GM19099 (cell line): ENCODE measurements at regions not wholly inside any gene's neighbourhood (a gene's known extent, or its start where the extent isn't known, plus 50 kb on each side); places are given as distances from the start of the nearest gene placed in this dataset.

Experiments
- POLR2A ChIP-seq: IDR thresholded peaks from 3 replicates; pipeline ENCODE4 v1.6.1; 2011; ENCODE audit warnings: low read depth; ENCODE audit not compliant: insufficient read length; ENCODE audit errors: extremely low read depth

DNA sequence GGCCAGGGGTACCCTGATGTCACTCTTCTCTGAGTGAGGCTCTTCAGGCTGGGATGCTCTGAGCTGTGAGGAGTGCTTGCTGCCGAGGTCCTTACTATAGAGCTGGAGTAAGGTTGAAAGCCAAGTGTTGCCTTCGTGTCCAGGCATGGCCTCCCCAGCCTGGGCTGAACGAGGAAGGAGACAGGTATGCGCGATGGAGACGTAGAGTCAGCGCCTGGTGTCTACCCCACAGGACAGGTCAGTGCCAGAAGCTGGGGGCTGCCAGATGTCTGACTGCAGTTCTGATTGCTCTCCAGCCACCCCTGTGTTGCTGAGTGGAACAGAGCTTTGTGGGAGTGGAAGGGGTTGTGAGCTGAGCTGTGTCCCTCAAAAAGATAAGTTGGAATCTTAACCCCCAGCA, 135.8 kb upstream of the AJAP1 start:
- no peak for TF ChIP-seq POLR2A

DNA sequence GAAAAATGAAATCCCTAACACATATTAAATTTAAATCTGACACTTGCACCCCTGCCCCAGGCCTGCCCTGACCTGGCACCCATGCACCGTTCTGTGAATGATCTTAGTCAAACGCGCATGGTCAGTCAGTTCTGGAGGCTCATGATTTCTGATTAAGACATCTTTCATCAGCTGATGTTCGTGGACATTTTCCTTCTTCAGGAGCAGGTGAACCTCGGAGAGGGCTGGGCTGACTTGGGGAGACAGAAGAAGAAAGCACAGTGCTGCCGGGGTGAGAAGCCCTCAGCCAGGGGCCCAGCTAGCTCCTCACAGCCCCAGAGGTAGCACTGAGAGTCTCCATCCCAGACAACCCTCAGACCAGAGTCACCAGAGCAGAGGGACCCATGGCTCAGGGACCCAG, 134.5 kb upstream of the AJAP1 start:
- no peak for TF ChIP-seq POLR2A

DNA sequence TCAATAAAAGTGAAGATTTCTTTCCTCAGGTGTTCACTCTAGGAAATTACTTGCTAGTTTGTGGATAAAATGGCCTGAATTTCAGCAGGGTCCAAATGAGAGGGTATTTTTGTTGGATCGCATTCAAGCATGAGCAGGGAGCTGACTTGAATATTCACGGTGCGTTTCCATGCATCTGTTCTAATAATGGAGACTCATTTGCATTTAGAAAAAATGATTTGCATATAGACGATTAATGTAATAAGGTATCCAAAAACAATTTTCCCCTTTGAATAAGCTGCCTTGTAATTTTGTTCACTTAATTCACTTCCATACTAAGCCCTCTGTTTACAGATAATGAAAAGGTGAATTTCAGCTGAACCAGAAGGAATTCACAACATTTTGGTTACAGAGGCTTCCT, 130.9 kb upstream of the AJAP1 start:
- TF ChIP-seq POLR2A: no peak

DNA sequence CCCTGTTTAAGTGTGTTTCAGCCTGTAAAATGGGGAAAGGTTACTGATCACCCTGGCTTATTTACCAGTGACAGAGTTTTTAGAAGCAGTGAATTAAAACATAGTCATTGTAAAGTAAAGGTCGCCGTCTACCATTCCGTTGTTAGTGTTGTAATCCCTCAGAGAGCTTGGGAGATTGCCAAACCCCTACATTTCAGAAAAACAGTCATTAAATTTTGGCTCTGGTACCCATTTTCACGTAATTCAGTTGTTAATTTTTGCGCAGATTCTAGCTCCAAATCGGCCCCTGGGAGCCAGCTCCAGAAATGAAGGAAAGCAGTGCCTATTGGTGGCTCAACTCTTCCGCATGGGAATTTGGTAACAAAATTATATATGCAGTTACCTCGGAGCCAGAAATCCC, 127.7 kb upstream of the AJAP1 start:
- TF ChIP-seq POLR2A: no peak

DNA sequence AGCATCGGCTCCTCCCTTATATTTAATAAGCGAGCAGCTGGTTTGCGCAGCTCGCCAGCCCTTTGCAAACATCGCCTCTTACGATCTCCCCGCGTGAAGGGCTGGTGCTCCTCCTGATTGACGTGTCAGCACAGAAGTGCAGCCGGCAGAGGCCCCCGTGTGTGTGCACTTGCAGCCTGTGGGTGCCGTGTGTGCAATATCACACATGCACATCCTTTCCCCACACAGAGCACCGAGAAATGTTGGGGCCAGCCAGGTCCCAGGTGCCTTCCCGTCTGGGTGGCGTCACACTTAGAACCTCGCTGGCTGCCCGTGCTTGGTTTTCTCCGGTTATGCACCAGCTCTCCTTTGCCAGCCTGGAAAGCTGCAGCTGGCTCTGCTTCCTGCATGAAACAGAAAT, 126.6 kb upstream of the AJAP1 start:
- no peak for TF ChIP-seq POLR2A

DNA sequence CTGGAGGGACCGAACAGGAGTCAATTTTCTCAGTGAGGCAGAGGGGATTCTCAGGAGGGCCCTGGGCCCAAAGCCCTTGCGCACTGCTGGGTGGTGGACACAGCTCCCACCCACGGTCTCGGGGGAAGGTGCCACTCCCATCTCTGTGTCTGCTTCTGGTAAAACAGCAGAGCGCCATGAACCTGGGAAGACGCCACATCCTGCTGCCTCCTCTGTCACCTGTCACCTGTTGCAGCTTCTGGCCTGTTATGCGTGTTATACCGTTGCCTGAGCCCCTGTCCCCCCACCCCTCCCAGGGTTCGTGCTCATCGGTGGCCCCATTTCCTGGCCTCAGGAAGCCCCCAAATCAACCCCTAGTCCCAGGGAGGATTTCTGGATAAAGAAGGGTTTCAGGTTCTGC, 125.8 kb upstream of the AJAP1 start:
- no peak for TF ChIP-seq POLR2A

DNA sequence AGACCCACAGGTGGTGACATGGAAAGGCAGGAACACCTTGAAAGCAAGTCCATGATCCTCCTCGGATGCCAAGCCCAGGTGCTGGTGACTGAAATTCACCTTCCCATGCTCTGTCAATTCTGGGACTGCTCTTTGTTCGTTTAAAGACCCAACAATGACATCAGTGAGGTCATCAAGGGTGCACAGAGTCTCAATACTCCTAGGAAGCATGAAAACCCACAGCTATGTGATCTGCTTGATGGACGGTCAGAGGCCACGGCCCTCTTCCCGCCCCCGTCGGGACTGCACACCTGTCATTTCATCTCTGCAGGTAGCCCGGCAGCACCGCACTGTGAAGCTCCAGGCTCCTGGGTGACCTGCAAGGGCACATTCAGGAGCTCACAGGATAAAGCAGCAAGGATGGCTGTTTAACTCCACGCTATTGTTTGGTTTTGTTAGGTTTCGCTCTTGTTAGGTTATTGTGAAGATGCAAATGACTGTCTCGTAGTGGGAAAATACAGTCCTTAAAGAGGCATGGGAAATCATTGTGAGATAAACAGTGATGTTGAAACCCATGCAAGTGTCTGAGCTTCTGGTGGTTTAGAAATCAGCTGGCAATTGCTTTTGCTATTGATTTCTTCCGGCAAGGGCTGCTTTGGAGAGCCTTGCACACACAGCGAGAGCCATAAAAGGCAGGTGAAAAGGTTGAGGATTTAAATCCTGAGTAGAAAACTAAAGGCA, 124.8 kb upstream of the AJAP1 start:
- no peak for TF ChIP-seq POLR2A

DNA sequence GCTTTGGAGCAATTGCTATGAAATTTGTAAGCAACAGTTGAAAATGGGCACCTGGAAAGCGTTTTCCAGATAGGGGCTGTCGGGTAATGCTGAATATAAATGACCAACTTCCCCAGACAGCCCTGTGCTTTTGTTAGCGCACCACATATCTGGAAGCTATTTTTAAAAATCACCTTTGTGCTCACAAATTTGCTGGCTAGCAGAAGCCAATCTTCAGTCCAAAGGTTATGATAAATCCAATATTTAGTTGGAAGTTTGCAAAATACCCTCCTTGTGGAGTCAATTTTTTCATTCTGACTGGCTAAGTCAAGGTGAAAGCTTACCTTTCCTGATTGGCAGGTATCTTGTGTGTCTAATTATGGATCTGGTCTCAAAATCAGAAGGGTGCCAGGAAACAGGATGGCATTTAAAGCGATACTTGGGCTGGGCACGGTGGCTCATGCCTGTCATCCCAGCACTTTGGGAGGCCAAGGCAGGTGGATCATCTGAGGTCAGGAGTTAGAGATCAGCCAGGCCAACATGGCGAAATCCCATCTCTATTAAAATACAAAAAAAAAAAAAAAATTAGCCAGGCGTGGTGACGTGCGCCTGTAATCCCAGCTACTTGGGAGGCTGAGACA, 124.1 kb upstream of the AJAP1 start:
- TF ChIP-seq POLR2A: no peak

DNA sequence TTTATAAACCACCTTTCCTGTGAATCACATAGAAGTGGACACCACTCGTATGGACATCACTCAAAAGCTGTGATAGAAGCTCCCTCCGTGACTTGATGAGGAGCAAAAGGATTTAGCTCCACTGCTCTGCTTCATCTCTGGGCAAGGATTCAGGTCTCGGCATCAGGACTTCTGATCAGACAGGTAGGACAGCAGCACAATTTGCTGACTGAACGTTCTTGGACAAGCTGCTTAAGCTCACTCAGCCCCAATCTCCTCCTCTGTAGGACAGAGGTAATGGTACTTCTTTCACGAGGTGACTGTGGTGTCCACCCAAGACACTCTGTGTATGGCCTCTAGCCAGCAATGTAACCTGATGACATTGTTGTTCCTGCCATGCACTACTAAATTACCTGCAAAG, 122.6 kb upstream of the AJAP1 start:
- TF ChIP-seq POLR2A: no peak

DNA sequence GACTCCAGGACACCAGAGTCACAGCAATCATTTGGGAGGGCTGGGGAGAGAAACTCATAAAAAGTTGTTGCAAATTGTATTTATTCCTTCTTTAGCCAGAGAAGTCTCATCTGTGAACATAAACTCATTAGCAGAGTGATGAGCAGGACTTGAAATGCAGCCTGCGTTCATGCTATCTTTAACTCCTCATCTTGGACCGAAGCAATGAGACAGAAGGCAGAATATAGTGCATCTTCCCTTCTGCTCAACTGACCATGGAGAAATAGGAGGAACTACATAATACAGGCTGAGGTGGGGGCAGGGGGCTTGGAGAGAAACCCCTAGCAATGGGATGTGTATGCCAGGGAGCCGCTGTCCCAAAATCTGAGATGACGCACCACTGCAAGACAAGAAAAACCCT, 121.8 kb upstream of the AJAP1 start:
- no peak for TF ChIP-seq POLR2A

DNA sequence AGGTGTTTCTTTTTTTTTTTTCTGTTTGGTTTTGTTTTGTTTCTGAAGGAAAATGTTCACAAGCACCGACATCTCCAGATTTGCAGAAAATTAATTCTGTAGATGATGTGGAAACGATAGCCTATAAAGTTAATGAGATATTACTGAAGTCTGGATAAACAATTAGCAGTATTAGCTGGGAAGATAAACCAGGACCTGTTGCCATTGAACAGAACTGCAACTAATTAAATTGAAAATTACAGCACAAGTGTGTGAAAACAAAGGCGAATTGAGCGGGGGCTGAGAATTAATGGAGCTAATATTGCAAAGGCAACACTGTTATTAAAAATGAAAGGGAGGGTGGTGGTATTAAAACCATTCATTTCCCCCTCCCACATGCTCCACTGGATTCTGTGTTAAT, 107.5 kb upstream of the AJAP1 start:
- TF ChIP-seq POLR2A: no peak

DNA sequence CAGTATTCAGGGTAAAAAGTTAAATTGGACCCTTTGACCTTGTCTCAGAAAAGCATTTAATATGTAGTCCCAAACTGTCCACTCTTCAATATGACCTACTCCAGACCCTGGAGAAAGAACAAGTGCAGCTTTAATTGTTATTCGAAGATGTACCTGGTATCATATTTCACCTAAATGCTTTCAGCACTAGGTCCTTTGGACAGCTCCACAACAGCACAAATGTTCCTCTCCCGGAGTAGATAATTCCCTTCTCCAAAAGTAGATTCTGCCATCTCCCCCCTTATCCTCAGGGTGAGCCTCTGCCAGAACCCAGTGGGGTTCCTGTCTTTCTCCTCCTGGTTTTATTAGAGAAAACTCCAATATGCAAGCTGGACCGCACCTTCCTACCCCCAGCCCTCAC, 104.5 kb upstream of the AJAP1 start:
- TF ChIP-seq POLR2A: no peak

DNA sequence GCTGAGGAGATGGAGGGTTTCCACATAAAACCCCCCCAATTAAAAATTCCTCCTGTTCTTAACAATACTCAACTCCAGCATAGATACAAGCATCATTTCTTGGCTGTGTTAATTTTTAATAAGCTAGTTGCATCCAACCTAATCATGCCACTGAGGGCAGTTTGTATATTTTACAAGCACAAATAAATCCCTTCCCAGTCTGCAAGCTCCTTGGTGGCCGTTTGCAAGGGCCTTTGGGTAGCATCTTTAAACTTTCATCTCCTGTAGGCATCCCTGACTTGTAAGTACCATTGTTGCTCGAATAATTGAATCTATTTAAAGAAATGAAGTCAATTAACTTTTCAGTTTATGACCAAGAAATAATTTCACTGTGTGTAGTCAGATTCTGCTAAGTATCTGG, 103.5 kb upstream of the AJAP1 start:
- no peak for TF ChIP-seq POLR2A

DNA sequence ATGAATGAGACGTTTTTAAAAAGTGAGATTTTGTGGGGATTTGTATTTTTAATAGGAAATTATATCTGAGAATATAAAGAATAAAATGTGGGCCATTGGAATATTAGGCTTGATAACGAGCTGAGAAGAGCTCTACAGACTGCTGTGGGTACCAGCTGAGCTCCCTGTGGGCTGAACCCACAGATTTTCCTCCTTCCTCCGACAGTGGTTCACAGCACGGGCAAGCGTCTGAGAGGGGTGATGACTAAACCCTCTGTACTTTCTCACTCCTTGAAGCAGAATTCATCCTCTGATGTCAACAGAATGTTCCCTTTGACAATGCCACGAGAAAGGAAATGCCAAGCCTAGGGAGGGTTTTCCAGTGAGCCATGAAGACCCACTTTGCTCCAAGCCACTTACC, 102.7 kb upstream of the AJAP1 start:
- no peak for TF ChIP-seq POLR2A

DNA sequence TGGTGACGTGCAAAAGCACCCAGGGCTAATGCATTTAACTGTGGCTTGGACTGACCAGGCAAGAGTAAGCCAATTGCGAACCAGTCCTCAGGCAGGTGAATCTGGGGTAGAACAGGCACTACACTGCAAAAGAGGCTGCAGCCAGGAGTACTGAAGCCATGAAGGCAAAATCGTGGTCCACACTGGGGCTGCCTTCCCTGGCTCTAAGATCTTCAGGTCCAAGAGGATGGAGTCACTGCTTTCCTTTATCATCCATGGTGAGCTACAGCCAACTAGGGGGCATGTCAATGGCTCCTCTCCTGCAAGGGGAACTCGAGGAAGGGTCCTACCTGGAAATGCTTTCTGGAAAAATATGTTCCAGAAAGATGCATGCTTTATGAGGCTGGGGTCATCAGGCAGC, 100.6 kb upstream of the AJAP1 start:
- TF ChIP-seq POLR2A: no peak

DNA sequence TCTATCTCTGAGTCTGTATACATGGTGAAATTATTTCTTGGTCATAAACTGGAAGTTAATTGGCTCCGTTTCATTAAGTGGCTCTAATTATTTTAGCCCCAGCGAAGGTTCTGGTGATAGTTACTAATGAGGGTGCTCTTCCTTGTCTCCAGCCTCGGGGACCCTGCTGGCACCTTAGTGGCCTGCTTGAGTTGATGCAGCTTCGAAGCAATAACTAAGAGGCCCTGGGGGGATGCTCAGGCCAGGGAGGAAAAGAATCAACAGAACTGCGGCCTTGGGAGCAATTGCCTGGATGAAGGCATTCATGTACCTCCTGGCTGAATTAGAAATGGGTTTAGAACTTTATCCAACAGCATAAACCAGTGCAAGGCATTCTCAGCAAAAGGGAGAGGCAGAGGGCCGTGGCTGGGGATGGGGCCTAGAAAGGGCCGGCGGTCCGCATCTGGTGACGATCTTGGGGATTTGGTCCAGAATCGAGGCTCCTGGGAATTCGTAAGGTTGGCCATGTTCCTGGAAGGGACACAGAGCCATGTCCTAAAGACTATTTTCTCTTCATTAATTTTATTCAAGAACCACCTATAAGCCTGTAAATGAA, 100.0 kb upstream of the AJAP1 start:
- TF ChIP-seq POLR2A: no peak
